ENCODE measurements at regions not wholly inside any gene's neighbourhood (a gene's known extent, or its start where the extent isn't known, plus 50 kb on each side); places are given as distances from the start of the nearest gene placed in this dataset.
A peak's percentile ranks its signal among the peaks of the same experiment; 100 is the strongest.
"Not testable (repeated sequence)": the region's sequence is repeated elsewhere in the genome, so short reads cannot be mapped to it uniquely, and the experiment has no call there.

DNA sequence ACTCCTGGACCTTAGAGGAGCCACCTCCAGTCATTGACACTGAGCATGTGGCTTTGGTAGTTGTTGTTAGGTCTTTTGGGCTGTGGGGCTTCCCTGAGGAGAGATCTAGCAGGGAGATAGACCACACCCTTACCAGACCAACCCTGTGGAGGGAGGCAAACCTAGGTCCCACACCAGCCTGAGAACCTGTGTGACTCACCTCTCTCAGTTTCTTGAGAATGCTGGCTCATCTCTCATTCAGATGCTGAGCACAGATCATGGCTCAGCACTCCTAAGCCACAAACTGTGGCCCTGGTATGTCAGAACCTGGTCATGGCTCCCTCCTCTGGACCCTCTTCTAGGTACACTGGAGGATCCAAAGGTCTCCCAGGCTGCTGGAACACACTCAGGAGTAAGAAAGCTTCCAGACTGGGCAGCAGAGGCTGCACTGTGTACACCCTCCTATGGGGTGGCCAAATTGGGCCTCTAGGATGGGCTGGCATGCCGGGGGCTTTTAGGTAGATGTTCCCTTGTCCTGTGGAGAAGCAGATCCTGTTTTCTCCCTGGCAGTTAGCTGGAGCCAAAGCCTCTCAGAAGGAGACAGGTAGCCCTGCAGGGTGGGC lies 1294.5 kb downstream of the KHDRBS2 start:
- no peak for ATAC-seq
- intact Hi-C loops (cut with DNase I, micrococcal nuclease), result no loop called here
- no peak for DNase-seq

DNA sequence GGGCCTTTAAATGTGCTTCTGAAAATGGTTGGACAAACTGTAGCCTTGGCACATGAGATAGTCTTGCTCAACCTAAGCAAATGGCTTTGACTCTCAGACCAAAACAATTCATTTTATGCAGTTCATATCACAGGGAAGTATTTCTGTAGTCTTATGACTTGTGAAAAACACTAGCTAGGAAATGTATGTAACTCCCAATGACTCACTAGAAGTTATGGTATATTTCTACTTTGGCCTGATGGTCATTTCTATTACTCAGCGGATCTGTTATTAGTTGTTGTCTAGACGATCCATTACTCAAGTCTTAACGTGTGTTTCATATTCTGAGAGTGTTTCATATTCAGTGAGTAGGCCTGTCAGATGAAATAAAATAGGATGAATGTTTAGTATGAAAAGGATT lies 1333.5 kb downstream of the KHDRBS2 start:
- DNase-seq, result no peak
- intact Hi-C loops (cut with DNase I, micrococcal nuclease), result no loop called here
- ATAC-seq, result no peak

DNA sequence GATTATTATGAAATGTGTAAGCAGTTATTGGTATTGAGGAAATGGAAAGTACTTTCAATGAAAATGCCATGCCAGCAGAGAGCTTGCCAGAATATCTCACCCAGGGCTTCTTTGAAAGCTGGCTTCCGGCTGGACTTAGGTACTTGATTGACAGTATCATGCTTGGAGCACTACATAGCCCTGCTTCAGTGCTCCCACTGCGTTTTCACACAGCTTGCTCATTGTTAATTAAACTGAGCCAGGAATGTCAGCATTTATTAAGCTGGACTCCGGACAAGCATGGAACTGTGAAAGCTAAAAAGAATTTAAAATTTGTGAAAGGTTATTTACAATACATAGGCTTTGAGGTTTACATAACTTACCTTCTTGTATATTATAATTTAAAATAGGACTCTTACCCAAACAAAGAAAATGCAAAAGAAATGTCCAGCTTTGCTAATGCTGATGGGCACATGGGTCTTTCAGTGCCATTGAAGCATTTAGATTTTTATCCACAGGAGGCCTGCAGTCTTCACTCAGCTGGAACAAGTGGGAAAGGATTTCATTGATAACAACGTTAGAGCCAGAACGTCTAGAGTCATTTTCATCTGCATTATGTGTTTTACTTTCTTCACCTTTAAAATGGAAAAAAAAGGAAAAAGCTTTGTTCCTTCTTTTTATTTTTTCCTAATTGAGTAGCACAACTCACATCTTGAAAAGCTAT lies 1335.7 kb downstream of the KHDRBS2 start:
- ATAC-seq, DNase-seq: not testable (repeated sequence)

DNA sequence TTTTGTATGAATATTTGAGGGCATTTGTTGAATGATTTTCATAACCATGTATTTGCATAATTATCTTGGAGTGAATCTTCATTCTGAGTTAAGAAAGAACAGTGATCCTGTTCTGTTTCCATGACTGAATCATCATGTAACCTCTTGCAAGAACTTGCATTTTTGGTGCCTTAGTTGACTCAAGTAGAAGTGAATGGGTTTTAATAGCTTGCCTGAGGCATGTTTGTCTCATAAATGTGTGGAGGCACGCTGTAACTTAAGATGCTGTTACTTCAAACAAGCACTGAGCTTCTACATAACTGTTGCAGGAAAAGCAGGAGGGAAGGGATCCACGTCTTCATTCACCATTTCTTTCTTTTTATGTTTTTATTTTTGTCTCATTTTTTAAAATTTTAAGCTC lies 1338.6 kb downstream of the KHDRBS2 start:
- not testable (repeated sequence) for ATAC-seq

More for the DNA sequence above, 1335.7 kb downstream of the KHDRBS2 start:
- intact Hi-C loops (cut with DNase I, micrococcal nuclease), result not testable (repeated sequence)

DNA sequence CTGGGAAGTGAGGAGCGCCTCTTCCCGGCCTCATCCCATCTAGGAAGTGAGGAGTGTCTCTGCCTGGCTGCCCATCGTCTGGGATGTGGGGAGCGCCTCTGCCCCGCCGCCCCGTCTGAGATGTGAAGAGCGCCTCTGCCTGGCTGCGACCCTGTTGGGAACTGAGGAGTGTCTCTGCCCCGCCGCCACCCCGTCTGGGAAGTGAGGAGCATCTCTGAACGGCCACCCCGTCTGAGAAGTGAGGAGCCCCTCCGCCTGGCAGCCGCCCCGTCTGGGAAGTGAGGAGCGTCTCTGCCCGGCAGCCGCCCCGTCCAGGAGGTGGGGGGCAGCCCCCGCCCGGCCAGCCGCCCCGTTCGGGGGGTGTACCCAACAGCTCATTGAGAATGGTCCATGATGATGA lies 1341.2 kb downstream of the KHDRBS2 start:
- DNase-seq; ATAC-seq; intact Hi-C loops (cut with DNase I, micrococcal nuclease): not testable (repeated sequence)

More for the DNA sequence above, 1338.6 kb downstream of the KHDRBS2 start:
- intact Hi-C loops (cut with DNase I, micrococcal nuclease); DNase-seq: not testable (repeated sequence)

DNA sequence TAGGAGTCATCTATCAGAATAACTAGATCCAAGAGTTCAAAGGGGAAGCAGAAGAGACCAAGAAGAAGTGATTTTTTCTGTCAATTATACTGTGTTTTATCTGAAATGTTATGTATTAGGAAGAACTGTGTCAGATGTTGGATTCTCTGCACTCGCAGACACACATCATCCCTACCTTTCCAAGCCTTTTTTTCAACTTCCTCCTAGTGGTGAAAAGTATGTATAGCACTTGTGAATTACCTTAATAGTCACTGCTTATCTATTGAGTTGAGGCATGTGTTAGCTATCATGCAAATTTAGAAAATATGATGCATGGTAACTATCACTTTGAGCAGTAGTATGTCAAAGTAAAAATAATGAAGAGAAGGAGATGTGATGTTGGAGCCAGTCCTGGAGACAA lies 1350.1 kb downstream of the KHDRBS2 start:
- DNase-seq; intact Hi-C loops (cut with DNase I, micrococcal nuclease): not testable (repeated sequence)
- peak; percentile 53 for ATAC-seq

DNA sequence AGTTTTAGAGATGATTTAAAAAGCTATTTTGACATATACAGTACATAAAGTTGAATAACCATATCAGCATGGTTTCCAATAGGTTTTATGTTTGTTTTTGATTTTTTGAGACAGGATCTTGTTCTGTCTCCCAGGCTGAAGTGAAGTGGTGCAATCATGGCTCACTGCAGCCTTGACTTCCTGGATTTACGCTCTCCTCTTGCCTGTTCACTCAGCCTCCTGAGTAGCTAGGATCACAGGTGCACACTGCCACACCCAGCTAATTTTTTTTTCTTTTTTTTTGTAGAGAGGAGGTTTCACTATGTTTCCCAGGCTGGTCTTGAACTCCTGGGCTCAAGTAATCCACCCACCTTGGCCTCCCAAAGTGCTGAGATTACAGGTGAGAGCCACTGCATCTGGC lies 1366.4 kb downstream of the KHDRBS2 start:
- DNase-seq, result peak in 1 of 2 donors; percentile 9
- intact Hi-C loops (cut with DNase I, micrococcal nuclease), result not testable (repeated sequence)
- ATAC-seq, result peak; percentile 100

DNA sequence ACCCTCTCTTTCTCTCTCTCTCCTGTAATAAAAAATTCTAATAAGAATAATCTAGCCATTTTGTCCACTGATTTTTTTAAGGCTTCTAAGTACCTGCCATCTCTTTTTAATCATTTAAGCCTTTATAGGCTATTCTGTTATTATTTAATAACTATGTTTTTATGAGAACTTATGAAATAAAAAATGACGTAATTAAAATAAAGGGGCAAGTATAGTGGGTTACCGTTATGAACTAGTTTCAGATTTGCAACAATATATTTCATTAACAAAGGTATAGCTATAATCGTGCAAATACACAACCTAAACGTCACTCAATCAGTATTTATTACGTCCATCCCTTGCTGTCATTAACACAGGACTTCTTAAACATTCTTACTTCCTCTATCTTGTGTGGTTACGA lies 1382.2 kb downstream of the KHDRBS2 start:
- ATAC-seq; intact Hi-C loops (cut with DNase I, micrococcal nuclease); DNase-seq: not testable (repeated sequence)

DNA sequence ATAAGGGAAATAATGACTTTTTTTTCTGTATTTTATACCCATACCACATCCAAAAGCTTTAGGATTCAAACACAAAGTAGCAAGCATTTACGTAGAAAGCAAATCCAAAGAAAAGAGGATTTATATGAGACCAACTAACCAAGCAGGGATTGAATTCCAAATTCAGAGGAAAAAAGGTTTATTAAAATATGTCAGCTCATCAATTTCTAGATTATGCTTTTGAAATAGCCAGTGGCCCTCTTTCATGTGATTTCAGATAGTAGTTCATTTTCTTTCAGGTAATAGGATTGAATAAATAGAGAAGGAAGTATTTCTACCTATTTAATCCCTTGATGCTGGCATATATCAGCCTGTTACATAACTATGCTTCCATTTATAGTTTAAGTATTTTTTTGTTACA lies 1392.7 kb downstream of the KHDRBS2 start:
- ATAC-seq; DNase-seq; intact Hi-C loops (cut with DNase I, micrococcal nuclease): not testable (repeated sequence)

DNA sequence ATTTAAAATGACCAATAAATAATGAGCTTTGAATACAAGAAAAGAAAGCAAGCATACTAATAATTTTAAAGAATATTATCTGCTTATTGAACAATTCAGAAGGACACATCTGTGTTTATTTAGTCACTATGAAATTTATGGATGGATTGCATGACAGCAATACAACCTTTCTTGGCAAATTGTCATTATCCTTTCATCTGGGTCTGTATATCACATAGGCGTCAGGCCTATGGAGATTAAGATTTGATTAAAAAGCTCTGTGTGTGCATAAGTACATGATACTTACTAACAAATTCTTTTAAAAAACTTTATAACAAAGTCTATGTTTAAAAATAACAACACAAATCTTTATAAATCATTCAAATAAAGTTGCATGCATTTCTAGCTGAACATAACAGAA lies 1394.4 kb downstream of the KHDRBS2 start:
- intact Hi-C loops (cut with DNase I, micrococcal nuclease), result no loop called here
- ATAC-seq (no peak), DNase-seq (no peak)

DNA sequence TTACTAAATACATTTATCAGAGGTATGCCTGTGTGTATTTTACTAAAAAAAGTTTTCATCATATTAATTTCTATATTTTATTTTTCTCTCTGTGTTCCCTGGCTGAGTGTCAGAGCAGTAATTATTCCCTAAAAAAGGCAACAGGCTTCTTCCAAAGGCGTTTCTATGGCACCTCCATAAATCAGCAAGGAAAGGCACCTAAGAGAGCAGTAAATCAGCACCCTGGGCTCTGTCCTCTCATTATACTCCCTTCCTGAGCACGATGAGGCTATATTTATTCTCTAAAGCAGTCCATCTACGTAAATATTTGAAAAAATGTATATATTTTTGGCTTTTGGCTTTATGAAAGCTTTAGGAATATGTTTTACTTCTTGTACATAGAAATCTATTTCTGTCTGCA lies 1408.6 kb downstream of the KHDRBS2 start:
- DNase-seq; ATAC-seq; intact Hi-C loops (cut with DNase I, micrococcal nuclease): not testable (repeated sequence)

DNA sequence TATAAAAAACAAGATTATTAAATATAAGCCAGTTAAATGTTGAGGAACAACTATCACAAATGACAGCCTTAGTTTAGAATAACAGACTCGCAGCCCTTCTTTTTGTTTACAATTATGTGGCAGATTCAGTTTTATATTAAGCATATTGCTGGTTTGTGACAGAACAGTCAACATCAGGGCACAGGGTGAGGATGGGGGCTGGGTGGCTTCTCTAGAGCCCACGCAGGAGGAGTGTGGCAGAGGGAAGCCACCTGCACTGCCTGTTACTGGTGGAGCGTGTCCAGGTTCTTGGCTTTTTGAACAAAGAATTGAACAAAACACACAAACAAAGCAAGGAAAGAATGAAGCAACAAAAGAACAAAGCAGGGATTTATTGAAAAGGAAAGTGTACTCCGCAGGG lies 1415.2 kb downstream of the KHDRBS2 start:
- intact Hi-C loops (cut with DNase I, micrococcal nuclease); DNase-seq; ATAC-seq: not testable (repeated sequence)

DNA sequence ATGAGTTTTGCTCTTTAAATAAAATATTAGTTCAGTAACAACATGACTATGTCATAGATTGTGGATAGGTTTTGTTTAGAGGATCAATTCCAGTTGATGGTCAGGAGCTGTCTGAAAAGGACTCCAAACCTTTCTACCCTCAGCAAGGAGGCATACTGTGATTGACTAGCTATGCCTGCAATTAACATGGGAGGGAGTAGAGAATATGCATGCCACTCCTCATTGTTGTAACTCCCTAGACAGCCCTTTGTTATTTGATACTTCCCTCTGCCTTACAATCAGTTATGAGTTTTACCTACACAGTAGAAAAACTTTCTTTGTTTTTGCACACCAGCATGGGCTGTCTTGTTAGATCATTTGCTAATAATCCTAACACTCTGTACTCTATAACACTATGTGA lies 1418.5 kb downstream of the KHDRBS2 start:
- ATAC-seq, result peak; percentile 55
- DNase-seq, result no peak
- intact Hi-C loops (cut with DNase I, micrococcal nuclease), result no loop called here

DNA sequence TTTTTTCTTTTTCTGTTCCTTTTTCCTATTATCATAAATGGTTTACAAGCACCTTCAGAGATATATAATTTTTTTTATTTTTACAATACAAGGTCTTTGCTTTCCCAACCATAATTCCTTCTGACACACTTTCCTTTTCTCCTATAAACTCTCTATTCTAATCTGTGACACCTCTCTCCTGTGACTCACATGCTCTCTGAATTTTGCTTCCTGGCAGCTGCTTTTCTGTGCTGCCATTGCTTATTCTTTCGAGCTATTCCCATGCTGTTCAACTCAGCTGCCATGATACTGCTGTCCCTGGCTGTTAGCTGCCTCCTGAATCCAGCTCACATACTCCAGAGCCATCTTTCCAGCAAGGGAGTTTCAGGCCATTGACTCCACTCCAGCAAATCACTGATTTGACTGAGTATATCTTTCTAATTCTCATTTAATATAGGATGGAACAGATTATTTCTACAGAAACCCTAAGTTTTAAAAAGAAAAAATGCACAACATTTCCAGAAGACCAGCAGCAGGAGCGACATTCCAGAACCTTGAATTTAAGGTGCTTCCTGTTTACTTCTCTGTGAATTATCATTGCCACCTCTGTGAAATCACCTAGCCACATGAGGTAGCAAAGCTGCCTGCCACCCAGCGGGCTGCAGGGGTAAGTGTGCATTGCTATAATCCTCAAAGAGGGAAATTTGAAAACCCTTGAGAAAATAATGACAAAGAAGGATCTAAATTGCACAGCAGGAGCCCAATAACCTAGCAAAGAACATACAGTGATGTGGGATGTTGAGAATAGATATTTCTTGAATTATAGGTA lies 1442.6 kb downstream of the KHDRBS2 start:
- intact Hi-C loops (cut with DNase I, micrococcal nuclease), result not testable (repeated sequence)
- peak; percentile 99 for ATAC-seq
- peak; percentile 33 to 54 for DNase-seq

DNA sequence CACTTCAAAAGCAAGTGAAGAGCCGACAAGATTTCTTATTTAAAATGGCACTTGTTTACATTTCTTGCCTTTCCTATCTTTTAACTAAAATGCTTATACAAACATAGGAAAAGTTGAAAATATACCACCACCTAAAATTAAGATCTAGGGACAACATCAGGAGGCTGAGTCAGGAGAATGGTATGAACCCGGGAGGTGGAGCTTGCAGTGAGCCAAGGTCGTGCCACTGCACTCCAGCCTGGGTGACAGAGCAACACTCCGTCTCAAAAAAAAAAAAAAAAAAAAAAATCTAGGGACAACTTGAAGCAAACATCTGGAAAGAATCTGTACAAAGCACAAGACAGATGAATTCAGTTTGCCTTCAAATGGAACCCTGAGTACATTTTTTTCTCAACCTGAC lies 1455.3 kb downstream of the KHDRBS2 start:
- intact Hi-C loops (cut with DNase I, micrococcal nuclease); DNase-seq; ATAC-seq: not testable (repeated sequence)

DNA sequence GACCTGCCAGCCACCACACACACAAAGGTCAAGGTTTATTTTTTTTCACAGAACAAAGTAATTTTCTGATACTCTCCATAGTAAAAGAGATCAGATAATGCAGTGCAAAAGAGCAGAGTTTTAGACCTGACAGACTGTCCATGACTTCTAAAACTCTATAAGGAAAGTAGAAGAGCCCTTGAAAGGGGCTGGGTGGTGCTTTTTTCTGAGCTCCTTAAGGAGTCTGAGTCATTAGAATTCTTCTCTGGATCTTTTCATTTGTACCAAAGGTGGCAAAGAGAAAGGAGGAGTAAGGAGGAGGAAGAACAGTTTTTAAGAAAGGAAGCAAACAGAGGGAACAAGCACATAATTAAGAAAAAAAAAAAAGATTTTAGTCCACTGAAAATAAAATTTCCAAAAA lies 1463.4 kb downstream of the KHDRBS2 start:
- ATAC-seq; intact Hi-C loops (cut with DNase I, micrococcal nuclease); DNase-seq: not testable (repeated sequence)

DNA sequence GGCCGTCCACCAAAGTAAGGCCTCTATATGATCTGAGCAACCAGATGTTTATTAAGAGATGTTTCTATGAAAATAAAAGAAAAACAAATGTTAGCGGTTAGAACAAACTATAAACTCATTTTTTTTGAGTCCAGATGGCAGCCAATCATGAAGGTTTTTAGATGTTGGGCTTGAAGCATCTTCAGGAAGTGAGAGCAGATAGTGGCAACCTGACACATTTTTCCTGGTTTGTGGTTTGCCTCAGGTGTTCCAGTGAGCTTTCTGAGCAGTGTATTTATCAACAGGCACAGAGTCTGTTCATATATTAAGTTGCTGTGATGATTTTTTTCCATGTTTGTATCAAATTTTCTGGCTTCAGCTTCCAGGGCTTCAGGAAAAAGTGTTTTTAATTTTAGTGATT lies 1468.0 kb downstream of the KHDRBS2 start:
- DNase-seq; intact Hi-C loops (cut with DNase I, micrococcal nuclease); ATAC-seq: not testable (repeated sequence)

DNA sequence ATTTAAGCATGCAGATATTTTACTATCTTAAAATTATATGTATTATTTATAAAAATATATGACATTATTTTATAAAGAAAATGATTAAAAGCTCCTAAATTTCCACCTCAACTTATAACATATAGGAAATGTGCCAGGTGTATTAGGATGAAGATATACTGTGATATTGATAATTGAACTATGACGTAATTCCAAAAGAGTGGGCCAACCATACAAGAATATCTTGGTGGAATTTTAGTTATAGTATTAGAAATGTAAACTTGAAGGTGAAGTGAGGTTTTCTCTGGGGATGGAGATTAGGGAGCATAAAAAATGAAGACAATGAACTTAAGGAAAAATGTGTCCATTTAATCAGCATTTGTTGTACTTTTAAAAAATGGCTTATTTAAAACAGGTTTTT lies 1471.2 kb downstream of the KHDRBS2 start:
- intact Hi-C loops (cut with DNase I, micrococcal nuclease); ATAC-seq; DNase-seq: not testable (repeated sequence)

DNA sequence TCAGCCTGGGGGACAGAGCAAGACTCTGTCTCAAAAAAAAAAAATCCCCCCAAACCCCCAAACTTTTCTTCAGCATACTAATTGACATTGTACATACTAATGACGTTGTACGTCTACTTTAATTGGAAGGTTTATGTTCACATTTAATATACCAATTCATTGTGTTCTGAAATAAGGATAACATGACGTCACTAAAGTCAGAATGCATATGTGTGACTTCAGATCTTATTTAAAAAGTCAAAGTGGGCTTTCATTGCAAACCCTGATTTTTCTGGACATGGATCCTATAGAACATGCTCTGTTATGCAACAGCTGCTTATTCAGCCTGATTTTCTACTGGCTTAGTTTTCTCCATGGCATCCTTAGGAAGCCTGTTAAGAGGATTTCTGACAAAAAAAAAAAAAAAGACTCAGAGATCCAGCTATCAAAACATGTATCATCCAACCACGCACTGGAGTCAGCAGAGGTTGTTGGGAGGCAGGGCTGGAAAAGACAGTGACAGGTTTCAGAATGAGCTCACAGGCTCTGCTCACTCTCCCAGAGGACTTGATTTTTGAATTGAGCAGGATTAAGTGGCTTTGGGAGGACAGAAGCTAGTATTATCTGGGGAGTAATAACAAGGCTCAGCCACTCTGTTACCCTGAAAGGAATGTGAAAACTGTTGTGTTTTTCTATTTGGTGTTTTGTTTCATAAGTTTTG lies 1472.0 kb downstream of the KHDRBS2 start:
- intact Hi-C loops (cut with DNase I, micrococcal nuclease); ATAC-seq: not testable (repeated sequence)

More for the DNA sequence above, 1472.0 kb downstream of the KHDRBS2 start:
- not testable (repeated sequence) for DNase-seq
